LoVo (cell line): ENCODE measurements at regions not wholly inside any gene's neighbourhood (a gene's known extent, or its start where the extent isn't known, plus 50 kb on each side); places are given as distances from the start of the nearest gene placed in this dataset.

Experiments used
- DNase-seq: peaks from one replicate; pipeline ENCODE4 v3.0.0-alpha.2; 2016; ENCODE audit warnings: low spot score

GRCh38 chr6:165876588-165876987 is 213.5 kb upstream of the PDE10A start:
- DNase-seq, result no peak

DNA sequence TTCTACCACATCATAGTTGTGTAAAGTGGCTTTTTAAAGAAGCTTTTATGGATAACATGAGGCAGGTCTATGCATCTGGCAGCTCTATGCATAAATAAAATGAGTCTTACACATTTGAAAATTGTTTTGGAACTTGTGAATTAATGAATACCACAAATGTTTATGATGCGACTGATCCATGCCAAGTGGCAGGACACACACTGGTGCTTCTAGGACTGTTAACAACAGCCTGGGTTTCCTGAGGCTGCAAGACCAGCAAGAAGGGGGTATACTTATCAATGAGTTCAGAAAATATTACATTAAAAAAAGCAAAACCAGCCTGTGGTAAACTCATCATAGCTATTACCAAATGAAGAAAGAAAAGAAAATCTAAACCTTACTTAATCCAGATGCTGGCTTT is 212.9 kb upstream of the PDE10A start:
- no peak for DNase-seq

- DNase-seq, result no peak
Observed at GRCh38 chr6:165873976-165874375, 210.9 kb upstream of the PDE10A start.

- DNase-seq, result no peak
Observed at GRCh38 chr6:165872811-165873210, 209.8 kb upstream of the PDE10A start.

DNA sequence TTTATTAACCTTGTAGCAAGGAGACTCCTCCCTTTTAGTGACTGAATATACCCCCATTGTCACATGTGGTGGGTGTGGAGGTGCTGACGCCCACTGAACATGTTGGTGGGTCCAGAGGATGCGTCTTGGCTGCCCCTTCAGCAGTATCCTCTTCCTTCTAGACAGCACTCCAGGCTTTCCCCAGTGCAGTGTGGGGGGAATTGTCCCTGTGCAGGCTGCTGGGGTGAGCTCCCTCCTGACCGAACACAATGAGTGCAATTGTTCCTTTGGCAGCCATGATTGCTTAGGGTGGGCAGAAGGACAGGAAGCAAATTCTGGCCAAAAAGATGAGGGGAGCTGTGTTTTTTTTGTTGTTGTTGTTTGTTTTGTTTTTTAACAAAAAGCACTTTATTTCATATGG is 209.3 kb upstream of the PDE10A start:
- no peak for DNase-seq

DNA sequence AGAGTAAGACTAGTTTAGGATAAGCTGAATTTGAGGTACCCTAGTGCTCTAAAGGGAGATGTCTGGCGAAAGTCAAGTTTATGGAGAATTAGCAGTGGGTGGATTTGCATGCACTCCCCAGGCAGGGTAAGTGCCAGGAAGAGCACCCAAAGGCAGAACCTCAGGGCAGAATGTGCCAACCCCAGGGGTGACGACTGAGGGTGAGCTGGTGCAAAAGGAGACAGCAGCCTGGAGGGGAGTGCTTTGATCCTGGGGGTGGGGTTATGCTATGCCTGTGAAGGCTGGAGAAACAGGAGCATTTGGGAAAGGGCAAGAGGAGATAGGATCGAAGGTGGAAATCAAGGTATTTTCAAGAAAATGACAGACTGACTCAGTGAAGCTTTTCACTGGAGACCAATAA is 208.5 kb upstream of the PDE10A start:
- DNase-seq, result no peak

DNA sequence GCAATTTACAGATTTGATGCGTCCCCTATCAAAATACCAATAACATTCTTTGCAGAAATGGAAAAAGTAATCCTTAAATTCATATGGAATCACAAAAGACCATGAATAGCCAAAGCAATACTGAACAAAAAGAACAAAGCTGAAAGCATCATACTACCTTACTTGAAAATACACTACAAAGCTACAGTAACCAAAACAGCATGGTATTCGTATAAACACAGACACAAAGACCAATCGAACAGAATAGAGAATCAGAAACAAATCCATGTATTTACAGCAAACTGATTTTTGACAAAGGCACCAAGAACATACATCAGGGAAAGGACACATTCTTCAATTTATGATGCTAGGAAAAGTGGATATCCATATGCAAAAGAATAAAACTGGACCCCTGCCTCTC is 206.5 kb upstream of the PDE10A start:
- no peak for DNase-seq

- no peak for DNase-seq
Observed at GRCh38 chr6:165864925-165865324, 201.9 kb upstream of the PDE10A start.

- no peak for DNase-seq
Observed at GRCh38 chr6:165864218-165864617, 201.2 kb upstream of the PDE10A start.

DNA sequence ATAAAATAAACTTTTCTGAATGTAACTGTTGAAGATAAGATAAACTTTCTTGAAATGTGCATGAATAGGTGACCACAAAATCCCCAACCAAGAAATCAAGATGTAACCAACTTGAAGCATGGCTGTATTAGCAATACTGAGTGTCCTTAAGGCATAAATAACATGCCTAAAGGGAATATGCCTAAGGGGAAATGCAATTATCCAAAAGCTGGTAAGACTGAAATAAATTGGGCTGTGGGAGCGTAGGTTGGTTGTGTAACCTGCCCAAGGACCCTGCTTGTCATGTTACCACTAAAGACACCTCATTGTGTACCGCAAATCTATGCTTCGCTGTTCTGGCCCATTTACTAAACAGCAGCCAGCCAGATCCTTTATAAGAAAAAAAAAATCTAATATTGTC is 200.8 kb upstream of the PDE10A start:
- DNase-seq, result no peak

- DNase-seq, result no peak
Observed at GRCh38 chr6:165862813-165863212, 199.8 kb upstream of the PDE10A start.

- no peak for DNase-seq
Observed at GRCh38 chr6:165861226-165861625, 198.2 kb upstream of the PDE10A start.

DNA sequence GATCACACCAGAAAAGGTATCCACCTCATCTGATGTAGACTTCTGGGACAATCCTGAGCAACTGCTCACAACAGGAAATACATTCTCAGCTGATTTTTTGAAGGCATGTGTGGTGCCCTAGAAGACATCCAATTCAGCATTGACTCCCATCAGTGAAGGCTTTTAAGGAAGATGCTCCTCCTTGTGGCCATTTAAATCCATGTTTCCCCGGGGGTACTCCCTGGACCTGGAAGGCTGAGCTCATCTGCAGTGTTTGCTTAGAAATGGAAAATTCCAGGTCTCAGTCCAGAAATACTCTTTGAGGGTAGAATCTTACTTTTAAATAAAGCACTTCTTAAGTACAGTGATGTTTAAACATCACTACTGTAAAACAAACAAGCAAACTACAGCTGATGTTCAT is 195.5 kb upstream of the PDE10A start:
- DNase-seq, result no peak

DNA sequence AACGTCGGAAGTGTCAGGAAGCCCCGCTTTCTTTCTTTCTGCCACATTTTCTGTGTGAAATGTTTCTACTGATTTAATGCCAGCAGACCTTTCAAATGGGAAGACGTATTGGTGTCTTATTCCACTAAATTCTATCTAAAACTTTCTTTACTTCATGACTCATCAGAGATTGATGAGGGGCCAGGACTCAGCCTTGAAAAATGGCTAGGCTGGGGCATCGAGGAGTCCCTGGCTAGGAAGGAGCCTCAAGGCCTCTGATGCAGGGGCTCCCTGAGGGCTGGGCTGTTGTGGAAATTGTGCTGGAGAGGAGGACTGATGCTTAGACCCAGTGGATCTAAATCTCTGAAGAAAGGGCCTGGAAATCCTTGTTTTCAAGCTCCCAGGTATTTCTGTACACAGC is 192.8 kb upstream of the PDE10A start:
- no peak for DNase-seq

GRCh38 chr6:165854863-165855593 is 192.0 kb upstream of the PDE10A start:
- no peak for DNase-seq

GRCh38 chr6:165854061-165854862 is 191.2 kb upstream of the PDE10A start:
- no peak for DNase-seq

GRCh38 chr6:165852676-165853075 is 189.6 kb upstream of the PDE10A start:
- DNase-seq, result no peak

DNA sequence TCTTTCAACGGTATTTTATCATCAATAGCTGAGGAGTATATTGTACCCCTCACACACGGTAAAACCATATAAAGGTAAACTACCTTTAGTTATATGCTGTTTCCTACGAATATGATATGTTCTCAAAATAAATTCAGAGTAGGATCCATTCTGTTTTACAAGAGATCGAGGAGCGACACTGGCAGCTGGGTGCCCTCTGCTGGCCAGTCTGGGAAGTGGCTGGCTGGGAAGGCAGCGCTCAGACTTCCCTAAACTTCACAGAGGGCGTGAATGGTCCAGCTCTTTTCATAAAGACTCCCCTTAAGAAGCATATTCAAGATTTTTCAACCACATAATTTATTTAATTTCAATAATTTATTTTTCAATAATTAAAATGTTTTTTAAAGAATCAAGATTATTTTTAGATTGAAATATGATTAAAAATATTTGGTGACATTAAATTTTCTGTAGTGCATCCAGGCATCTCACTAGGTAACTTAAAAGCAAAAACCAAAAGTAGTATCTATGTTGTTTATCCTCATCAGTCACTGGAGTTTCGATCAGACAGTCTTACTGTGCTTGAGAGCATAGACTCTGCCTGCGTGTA is 187.5 kb upstream of the PDE10A start:
- peak; percentile 62 for DNase-seq

DNA sequence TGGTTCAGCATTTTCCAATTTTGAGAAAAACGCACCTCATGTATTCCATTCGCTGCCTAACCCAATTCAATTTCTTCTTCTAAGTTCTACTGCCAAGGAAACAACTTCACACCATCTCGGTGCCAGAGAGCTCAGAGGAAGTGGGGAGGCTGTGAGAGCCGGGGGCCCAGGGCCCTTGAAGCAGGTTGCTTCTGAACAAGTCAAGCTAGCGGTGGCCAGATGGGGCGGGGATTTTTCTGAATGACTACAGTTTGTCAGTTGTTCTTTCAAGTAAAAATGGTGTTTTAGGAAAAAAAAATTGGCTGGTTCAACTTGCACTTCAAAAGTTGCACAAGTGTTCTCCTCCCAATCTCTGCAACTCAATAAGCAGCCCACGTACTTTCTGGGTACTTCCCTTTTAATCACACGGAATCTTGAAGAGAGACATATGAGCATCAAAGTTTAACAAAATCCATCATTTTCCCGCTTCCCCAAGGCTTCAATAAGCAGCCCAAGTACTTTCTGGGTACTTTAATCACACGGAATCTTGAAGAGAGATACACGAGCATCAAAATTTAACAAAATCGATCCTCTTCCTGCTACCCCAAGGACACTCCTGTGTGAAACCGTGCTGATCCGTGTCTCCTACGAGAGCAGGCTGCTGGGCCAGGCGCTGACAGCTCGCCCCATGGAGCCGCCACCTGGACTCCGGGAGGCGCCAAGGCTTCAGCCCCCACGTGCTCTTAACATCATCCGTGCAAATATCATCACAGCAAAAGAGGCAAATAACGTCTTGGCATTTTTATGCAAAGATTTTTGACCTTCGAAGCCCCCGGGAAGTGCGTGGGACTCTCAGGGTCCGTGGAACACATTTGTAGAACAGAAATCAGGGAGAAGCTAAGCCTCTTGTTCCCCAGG is 186.7 kb upstream of the PDE10A start:
- no peak for DNase-seq

- no peak for DNase-seq
Observed at GRCh38 chr6:165848086-165848426, 185.0 kb upstream of the PDE10A start.

DNA sequence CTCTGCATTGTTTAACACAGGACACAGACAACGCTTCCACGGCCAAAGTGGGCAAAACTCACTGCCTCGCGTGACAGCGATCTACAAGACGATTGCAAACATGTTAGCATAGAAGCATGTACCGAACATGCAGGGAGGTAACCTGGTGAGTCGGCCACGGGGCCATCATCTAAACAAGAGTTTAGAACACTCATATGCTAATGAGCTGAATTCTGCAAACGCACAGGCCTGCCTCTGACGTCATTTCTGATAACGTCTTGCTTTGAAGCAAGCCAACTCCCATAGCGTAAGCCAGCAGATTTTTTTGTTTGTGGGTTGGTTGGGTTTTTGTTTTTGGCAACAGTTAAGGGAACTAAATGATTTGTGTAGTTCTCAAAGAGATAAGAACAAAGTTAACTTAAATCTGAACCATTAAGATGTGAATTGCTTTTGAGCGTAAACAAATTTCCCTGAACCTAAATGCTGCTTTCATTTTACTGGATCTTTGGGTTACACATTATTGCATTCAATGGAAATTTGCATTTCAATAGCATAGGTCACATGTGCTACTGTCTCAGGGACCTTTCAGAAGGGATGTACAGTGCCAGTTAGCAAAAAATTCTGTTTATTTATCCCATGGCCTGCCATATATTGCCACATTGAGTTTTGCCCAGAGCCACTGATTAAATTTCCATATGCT is 184.5 kb upstream of the PDE10A start:
- peak; percentile 37 for DNase-seq
